HG02884 (cell line): ENCODE measurements at regions not wholly inside any gene's neighbourhood (a gene's known extent, or its start where the extent isn't known, plus 50 kb on each side); places are given as distances from the start of the nearest gene placed in this dataset.

Experiments used
- ATAC-seq: cut with Tn5 transposase; IDR thresholded peaks from one replicate; pipeline ENCODE4 v1.9.1; 2021; ENCODE audit warnings: mild to moderate bottlenecking, moderate library complexity; ENCODE audit not compliant: unreplicated experiment

GRCh38 chr16:85462714-85463611, 150.2 kb upstream of the GSE1 start:
- no peak for ATAC-seq

- ATAC-seq, result no peak
These were observed 149.3 kb upstream of the GSE1 start for GRCh38 chr16:85463672-85464382.

- ATAC-seq, result no peak
These were observed 148.5 kb upstream of the GSE1 start for GRCh38 chr16:85464383-85465305.

- no peak for ATAC-seq
These were observed 147.5 kb upstream of the GSE1 start for GRCh38 chr16:85465328-85466303.

GRCh38 chr16:85466304-85466700, 146.8 kb upstream of the GSE1 start:
- no peak for ATAC-seq

- no peak for ATAC-seq
These were observed 146.1 kb upstream of the GSE1 start for GRCh38 chr16:85466989-85467388.

- ATAC-seq, result no peak
These were observed 143.1 kb upstream of the GSE1 start for GRCh38 chr16:85469929-85470590.

GRCh38 chr16:85470873-85471272, 142.2 kb upstream of the GSE1 start:
- no peak for ATAC-seq

- ATAC-seq, result no peak
These were observed 141.4 kb upstream of the GSE1 start for GRCh38 chr16:85471469-85472431.

GRCh38 chr16:85472514-85472913, 140.6 kb upstream of the GSE1 start:
- no peak for ATAC-seq

GRCh38 chr16:85473323-85473722, 139.8 kb upstream of the GSE1 start:
- no peak for ATAC-seq

- ATAC-seq, result no peak
These were observed 139.1 kb upstream of the GSE1 start for GRCh38 chr16:85473909-85474620.

- no peak for ATAC-seq
These were observed 138.4 kb upstream of the GSE1 start for GRCh38 chr16:85474621-85475217.

- no peak for ATAC-seq
These were observed 137.9 kb upstream of the GSE1 start for GRCh38 chr16:85475233-85475632.

GRCh38 chr16:85475691-85476300, 137.3 kb upstream of the GSE1 start:
- no peak for ATAC-seq

- ATAC-seq, result no peak
These were observed 136.7 kb upstream of the GSE1 start for GRCh38 chr16:85476389-85476788.
